Urinary bladder (tissue), 3 donors: ENCODE measurements at regions not wholly inside any gene's neighbourhood (a gene's known extent, or its start where the extent isn't known, plus 50 kb on each side); places are given as distances from the start of the nearest gene placed in this dataset.

ENCODE experiments used
- DNase-seq: peaks from one replicate; pipeline ENCODE4 v3.0.0-alpha.2; 2015; ENCODE audit errors: extremely low spot score
- H3K27ac ChIP-seq: one replicate; pipeline ENCODE4 v1.5.1; 2013; ENCODE audit warnings: low read depth, mild to moderate bottlenecking, moderate library complexity
- H3K36me3 ChIP-seq: one replicate; pipeline ENCODE4 v1.6.1; 2013; ENCODE audit warnings: mild to moderate bottlenecking, moderate library complexity; ENCODE audit not compliant: insufficient read depth
- H3K4me1 ChIP-seq: one replicate; pipeline ENCODE4 v1.6.1; 2013; ENCODE audit warnings: mild to moderate bottlenecking, moderate library complexity; ENCODE audit not compliant: insufficient read depth
- H3K4me3 ChIP-seq: one replicate; pipeline ENCODE4 v1.5.1; 2013; ENCODE audit warnings: low read depth, low read length
- WGBS: extraction: QIAGEN DNeasy Blood & Tissue Kit; methylation state at CpG from one replicate; pipeline ENCODE4 v1.1.7; 2013; 5-methylcytosine and 5-hydroxymethylcytosine counted together
- donor health status: healthy with polysubstance abuse.
- donor health status: healthy.

- Histone ChIP-seq H3K4me3 (no peak overlapping the region), H3K4me1 (no peaks in the 10 kb centered on the region), H3K27ac (no peak overlapping the region), H3K36me3 (no peaks in the 10 kb centered on the region)
- WGBS, result 89% methylated on average over 3 of the region's 3 CpGs
- DNase-seq, result no peak
Observed at GRCh38 chr11:25886036-25886435, 445.9 kb upstream of the ANO3 start.

DNA sequence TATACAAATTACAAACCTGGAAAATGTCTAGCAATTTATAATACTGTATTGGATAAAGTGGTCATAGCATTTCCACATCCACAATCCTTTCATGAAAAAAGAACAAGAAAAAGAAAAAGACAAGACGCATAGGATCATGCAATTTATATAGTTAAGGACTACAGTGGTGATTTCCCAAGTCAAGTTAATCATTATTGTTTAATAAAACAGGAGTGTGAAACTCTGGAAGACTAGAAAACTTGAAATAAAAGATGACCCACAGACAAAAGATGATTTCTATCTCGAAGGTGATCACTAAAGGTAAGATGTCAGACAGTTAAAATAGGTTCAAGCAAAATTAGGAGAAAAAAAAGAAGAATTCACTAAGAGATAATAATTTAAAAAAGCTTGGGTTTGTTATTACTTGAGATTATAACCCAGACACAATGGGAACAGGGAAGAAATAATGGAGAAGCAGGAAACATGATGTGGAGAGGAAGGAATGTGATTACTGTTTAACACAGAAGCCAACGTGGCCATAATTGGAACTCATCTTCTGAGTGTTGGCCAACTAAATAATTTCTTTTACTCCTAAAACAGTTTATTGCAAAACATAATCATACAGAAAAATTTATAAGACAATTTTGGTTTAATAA, 441.2 kb upstream of the ANO3 start:
- Histone ChIP-seq H3K36me3 (no peaks in the 10 kb centered on the region), H3K4me3 (no peak overlapping the region), H3K27ac (no peak overlapping the region), H3K4me1 (no peaks in the 10 kb centered on the region)
- no peak for DNase-seq
- 66% methylated on average over 3 of the region's 3 CpGs for WGBS

DNA sequence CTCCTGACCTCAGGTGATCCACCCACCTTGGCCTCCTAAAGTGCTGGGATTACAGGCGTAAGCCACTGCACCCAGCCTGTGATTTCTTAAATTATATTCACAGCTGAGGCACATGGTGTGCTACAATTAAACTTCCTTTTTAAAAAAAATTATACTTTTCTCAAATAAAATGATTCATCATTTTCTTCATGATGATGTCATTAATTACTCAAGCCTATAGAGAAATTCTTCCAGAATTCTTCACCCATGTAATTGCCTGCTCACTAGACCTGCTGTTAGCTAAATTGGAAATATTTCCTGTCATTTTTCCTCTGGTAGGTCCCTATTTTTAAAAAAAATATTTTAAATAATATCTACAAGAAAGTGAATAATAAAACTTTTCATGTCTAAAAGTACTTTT, 440.0 kb upstream of the ANO3 start:
- no peak for DNase-seq
- no peak overlapping the region for H3K4me3 ChIP-seq
- no peaks in the 10 kb centered on the region for H3K4me1 ChIP-seq
- no peaks in the 10 kb centered on the region for H3K36me3 ChIP-seq
- WGBS, result 100% methylated on average over 1 of the region's 1 CpG
- H3K27ac ChIP-seq, result no peak overlapping the region

DNA sequence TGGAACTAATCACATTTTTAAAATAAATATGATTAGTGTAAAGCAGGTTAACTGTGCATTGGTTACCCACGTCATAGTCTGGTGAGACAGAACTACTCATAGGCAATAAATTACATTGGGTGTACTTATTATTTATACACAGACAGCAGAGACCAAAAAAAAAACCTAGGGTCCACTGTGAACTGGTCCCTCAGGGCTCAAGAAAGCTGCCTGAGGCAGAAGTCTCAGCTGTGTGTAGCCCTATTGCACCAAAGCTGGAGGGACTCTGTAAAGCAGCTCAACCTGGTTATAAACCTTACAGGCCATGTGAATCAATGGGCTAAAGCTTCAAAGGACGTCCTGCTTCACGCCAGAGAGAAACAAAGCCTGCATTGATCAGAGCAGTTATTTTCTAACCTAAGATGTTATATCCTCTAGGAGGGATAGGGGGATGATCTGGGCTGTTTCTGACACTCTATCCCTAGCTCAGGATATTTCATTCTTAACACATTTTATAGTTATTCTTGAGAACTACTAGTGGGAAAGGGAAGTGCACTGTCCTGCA, 432.2 kb upstream of the ANO3 start:
- 69% methylated on average over 3 of the region's 3 CpGs for WGBS
- DNase-seq, result no peak
- no peaks in the 10 kb centered on the region for H3K4me1 ChIP-seq
- no peak overlapping the region for H3K27ac ChIP-seq
- no peak overlapping the region for H3K4me3 ChIP-seq
- H3K36me3 ChIP-seq, result no peaks in the 10 kb centered on the region

DNA sequence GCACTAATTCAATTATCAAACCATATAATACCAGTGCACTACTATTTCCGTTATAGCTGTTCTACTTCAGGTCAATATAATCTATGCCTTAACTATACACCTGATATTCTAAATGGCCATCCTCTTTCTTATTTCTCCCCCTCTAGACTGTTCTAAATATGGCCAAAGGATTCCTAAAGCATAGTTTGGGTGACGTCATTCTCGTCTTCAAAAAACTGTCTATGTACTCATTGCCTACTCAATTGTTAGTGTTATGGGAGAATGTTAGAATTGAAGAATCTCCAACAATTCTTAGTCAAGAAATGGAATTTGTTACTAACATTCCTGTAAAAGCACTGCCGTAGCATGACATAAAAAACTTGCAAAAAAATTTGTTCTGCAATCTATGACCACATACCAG, 431.1 kb upstream of the ANO3 start:
- no peaks in the 10 kb centered on the region for H3K36me3 ChIP-seq
- DNase-seq, result no peak
- no peaks in the 10 kb centered on the region for H3K4me1 ChIP-seq
- WGBS, result 97% methylated on average over 4 of the region's 4 CpGs
- no peak overlapping the region for H3K4me3 ChIP-seq
- no peak overlapping the region for H3K27ac ChIP-seq

GRCh38 chr11:25901415-25901814, 430.5 kb upstream of the ANO3 start:
- no peak for DNase-seq
- Histone ChIP-seq H3K4me3 (no peak overlapping the region), H3K4me1 (no peaks in the 10 kb centered on the region), H3K36me3 (no peaks in the 10 kb centered on the region), H3K27ac (no peak overlapping the region)
- WGBS, result 94% methylated on average over 15 of the region's 15 CpGs

DNA sequence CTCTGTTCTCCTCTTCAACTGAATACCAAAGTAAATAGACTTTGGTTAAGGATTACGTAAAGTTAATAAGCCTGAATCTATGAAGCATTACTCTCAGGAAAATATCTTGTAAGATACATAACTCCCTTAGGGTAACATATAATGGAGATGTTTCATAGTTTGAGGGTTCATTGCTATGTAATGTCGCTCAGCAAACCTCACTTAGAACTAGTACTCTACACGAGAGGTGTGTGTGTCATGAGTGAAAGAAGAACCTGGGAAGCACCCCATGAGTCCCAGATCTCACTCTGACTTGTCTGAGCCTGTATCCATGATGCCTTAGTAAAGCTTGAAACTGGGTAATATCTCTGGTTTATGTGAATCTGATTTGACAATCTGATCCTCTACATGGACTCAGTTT, 429.5 kb upstream of the ANO3 start:
- Histone ChIP-seq H3K36me3 (no peaks in the 10 kb centered on the region), H3K27ac (no peak overlapping the region), H3K4me1 (no peaks in the 10 kb centered on the region), H3K4me3 (no peak overlapping the region)
- 94% methylated on average over 3 of the region's 3 CpGs for WGBS
- DNase-seq, result no peak

GRCh38 chr11:25908726-25909125, 423.2 kb upstream of the ANO3 start:
- DNase-seq, result no peak
- H3K27ac ChIP-seq, result no peak overlapping the region
- no peak overlapping the region for H3K4me3 ChIP-seq
- WGBS, result 61% methylated on average over 2 of the region's 2 CpGs
- H3K4me1 ChIP-seq, result no peaks in the 10 kb centered on the region
- H3K36me3 ChIP-seq, result no peaks in the 10 kb centered on the region

- 87% methylated on average over 1 of the region's 1 CpG for WGBS
- no peak for DNase-seq
- H3K36me3 ChIP-seq, result no peaks in the 10 kb centered on the region
- no peaks in the 10 kb centered on the region for H3K4me1 ChIP-seq
- H3K27ac ChIP-seq, result no peak overlapping the region
- no peak overlapping the region for H3K4me3 ChIP-seq
Observed at GRCh38 chr11:25910086-25910485, 421.8 kb upstream of the ANO3 start.

DNA sequence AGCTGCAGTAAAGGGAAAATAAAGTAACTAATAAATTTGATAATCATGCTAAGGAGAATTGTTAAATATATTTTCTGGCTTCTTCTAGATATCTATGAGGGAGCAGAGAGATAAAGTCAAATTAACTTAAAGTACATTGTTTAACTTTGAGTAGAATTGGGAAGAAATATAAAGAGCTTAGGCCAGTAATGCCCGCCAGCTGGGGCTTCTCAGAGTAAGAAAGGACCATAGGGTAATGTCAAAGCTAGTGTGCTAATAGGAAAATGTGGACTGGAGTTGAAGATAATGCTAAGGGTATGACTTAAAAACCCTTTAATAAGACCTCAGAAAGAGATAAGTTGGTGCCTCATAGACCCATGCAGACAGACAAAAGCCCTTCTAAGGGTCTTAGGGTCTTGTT, 411.6 kb upstream of the ANO3 start:
- Histone ChIP-seq H3K4me1 (no peaks in the 10 kb centered on the region), H3K27ac (no peak overlapping the region), H3K4me3 (no peak overlapping the region), H3K36me3 (no peaks in the 10 kb centered on the region)
- DNase-seq, result peak; percentile 3
- 53% methylated on average over 1 of the region's 1 CpG for WGBS

DNA sequence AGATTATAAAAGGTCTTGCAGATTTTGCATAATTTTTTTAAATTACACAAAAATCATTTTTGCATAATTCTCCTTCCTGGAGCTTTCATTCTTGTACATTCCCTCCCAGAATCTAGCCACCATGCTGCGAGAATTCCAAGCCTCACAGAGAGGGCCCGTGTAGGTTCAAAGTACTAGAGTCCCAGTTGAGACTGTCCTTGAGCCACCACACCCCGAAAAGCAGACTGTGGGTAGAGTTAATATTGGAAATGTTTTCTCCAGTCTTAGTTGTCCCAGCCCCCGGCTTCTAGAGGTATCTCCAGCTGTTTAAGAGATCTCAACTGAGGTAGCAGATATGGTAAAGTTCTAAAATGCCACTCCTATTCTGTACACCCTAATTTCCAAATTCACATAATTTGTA, 407.3 kb upstream of the ANO3 start:
- 96% methylated on average over 4 of the region's 4 CpGs for WGBS
- H3K4me1 ChIP-seq, result no peaks in the 10 kb centered on the region
- DNase-seq, result no peak

GRCh38 chr11:25925359-25925758, 406.6 kb upstream of the ANO3 start:
- no peak for DNase-seq
- H3K36me3 ChIP-seq, result no peaks in the 10 kb centered on the region
- H3K27ac ChIP-seq, result no peak overlapping the region
- 97% methylated on average over 2 of the region's 2 CpGs for WGBS
- H3K4me3 ChIP-seq, result no peak overlapping the region
- no peaks in the 10 kb centered on the region for H3K4me1 ChIP-seq

More for the DNA sequence above, 407.3 kb upstream of the ANO3 start:
- no peaks in the 10 kb centered on the region for H3K36me3 ChIP-seq
- no peak overlapping the region for H3K27ac ChIP-seq
- no peak overlapping the region for H3K4me3 ChIP-seq

DNA sequence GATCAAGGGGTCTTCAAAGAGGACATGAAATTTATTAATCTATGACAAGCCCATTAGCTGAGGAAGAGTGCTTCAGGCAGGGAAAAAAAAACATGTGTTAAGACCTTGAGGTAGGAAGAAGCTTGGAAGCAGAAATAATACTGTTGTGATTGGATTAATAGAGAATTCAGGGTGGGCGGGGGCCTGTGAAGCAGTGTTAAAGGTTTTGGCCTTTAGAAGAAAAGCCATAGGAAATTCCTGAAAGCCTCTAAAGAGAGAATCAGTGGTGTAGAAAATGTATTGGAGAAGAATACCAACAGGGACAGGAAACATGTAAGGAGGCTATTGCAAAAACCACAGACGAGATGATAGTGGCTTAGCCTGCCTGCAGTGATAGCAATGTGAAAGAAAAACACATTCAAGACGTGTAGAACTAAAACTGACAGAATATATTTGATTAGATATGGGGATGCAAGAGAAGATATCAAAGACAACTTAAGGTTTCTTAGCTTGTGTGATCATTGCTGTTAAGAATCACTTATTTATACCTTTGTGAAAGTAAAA, 404.4 kb upstream of the ANO3 start:
- no peak for DNase-seq
- H3K27ac ChIP-seq, result no peak overlapping the region
- WGBS, result 26% methylated on average over 3 of the region's 3 CpGs
- H3K4me3 ChIP-seq, result no peak overlapping the region
- no peaks in the 10 kb centered on the region for H3K36me3 ChIP-seq
- H3K4me1 ChIP-seq, result no peaks in the 10 kb centered on the region

DNA sequence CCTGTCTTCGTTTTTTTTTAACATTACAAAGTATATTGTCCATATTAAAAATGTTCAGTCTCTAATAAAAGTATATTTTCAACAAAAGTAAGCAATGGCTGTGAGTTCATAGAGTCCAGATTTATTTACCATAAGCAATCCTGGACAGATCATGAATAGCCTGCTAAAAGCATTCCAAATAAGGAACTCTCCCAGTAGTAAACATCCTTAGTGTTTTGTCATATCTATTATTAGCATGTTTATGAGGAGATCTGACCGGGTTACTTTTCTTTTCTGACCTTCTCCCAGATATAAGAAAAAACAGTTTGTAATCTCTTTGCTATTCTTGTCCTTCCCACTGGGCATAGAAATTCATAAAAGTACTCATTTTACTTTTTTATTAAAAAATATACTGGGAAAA, 403.9 kb upstream of the ANO3 start:
- Histone ChIP-seq H3K36me3 (no peaks in the 10 kb centered on the region), H3K27ac (no peak overlapping the region), H3K4me3 (no peak overlapping the region), H3K4me1 (no peaks in the 10 kb centered on the region)
- DNase-seq, result no peak
- WGBS, result 9% methylated on average over 2 of the region's 2 CpGs
